Esophagus muscularis mucosa (tissue), 4 donors: ENCODE measurements at regions not wholly inside any gene's neighbourhood (a gene's known extent, or its start where the extent isn't known, plus 50 kb on each side); places are given as distances from the start of the nearest gene placed in this dataset.
"Not testable (repeated sequence)": the region's sequence is repeated elsewhere in the genome, so short reads cannot be mapped to it uniquely, and the experiment has no call there.

Source experiments
- EP300 ChIP-seq: sonication (generic); formaldehyde crosslinking; IDR thresholded peaks from one replicate; pipeline ENCODE4 v1.6.1; 2017; ENCODE audit warnings: antibody characterized with exemption
- POLR2A ChIP-seq: fragments of 450-650 bp; IDR thresholded peaks from one replicate; pipeline ENCODE4 v1.6.1; 2017; ENCODE audit warnings: antibody characterized with exemption, moderate library complexity, mild to moderate bottlenecking, low read depth
- POLR2AphosphoS5 ChIP-seq, 2 donors: sonication (generic); formaldehyde crosslinking; IDR thresholded peaks; one replicate each; pipeline ENCODE4 v1.6.1; 2017; ENCODE audit warnings: antibody characterized with exemption in 2 of 2
- TF ChIP-seq, protein P1 (sequence below), 3 experiments: fragments of 200-600 bp in 2 of 3; fragments of 450-650 bp in 1 of 3; sonication (generic) in 2 of 3; IDR thresholded peaks; one replicate each; pipeline ENCODE4 v1.5.1; 2017 to 2019; ENCODE audit warnings: antibody characterized with exemption in 3 of 3, mild to moderate bottlenecking in 2 of 3, moderate library complexity in 1 of 3

DNA sequence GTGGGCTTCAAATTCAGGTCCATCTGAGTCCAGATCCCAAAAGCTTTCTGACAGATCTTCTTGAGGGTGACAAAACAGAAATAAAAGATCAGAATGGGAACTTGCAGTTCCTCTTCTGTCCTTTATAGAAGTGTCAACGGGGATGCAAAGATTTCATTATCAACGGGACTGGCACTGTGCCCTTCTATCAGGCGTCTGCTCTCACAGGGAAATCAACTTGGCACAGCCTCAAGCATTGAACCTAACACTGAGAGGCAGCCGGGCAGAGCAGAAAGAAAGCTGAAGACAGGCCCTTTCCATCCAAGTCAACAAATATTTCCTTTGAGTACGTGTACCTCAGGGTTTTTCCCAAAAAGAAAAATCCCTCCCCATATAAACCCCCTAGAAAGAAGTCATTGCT is 136.4 kb upstream of the RRN3 start:
- not testable (repeated sequence) for TF ChIP-seq POLR2A; EP300; POLR2AphosphoS5 (IDR thresholded peaks at IDR 0.05)
- TF ChIP-seq, protein P1, sequence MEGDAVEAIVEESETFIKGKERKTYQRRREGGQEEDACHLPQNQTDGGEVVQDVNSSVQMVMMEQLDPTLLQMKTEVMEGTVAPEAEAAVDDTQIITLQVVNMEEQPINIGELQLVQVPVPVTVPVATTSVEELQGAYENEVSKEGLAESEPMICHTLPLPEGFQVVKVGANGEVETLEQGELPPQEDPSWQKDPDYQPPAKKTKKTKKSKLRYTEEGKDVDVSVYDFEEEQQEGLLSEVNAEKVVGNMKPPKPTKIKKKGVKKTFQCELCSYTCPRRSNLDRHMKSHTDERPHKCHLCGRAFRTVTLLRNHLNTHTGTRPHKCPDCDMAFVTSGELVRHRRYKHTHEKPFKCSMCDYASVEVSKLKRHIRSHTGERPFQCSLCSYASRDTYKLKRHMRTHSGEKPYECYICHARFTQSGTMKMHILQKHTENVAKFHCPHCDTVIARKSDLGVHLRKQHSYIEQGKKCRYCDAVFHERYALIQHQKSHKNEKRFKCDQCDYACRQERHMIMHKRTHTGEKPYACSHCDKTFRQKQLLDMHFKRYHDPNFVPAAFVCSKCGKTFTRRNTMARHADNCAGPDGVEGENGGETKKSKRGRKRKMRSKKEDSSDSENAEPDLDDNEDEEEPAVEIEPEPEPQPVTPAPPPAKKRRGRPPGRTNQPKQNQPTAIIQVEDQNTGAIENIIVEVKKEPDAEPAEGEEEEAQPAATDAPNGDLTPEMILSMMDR (IDR thresholded peaks at IDR 0.05) = not testable (repeated sequence)
